IMR-90 (cell line): ENCODE measurements at regions not wholly inside any gene's neighbourhood (a gene's known extent, or its start where the extent isn't known, plus 50 kb on each side); places are given as distances from the start of the nearest gene placed in this dataset.
A peak's percentile ranks its signal among the peaks of the same experiment; 100 is the strongest.

Experiments used
- ATAC-seq: fragments of 200-7000 bp; cut with Tn5 transposase; 2 replicates; pipeline ENCODE4 v1.9.1; 2020; ENCODE audit warnings: low read depth, mild to moderate bottlenecking, moderate library complexity
- BruUV-seq: library from RNA; stranded (reverse); fragments of 400-500 nt; replicated peaks from 2 replicates; lab custom pipeline; 2021; lab: Mats Ljungman, UMichigan
- CTCF ChIA-PET: fragments of 300-600 bp; formaldehyde crosslinking; extraction: SDS; loops from one replicate; lab custom pipeline; 2021; ENCODE audit warnings: antibody characterized with exemption; lab: Yijun Ruan, JAX
- POLR2A ChIA-PET: fragments of 300-600 bp; sonication (Branson Sonifier 250); formaldehyde crosslinking; loops from one replicate; lab custom pipeline; 2022; ENCODE audit warnings: antibody characterized with exemption; ENCODE audit not compliant: unreplicated experiment; lab: Charles Lee
- DNase-seq: peaks from one replicate; pipeline ENCODE4 v3.0.0; 2013
- H2AFZ ChIP-seq: replicated peaks from 2 replicates; pipeline ENCODE3; 2013; ENCODE audit warnings: low read length, mild to moderate bottlenecking; ENCODE audit not compliant: poor library complexity
- H2AK5ac ChIP-seq: 2 replicates; pipeline ENCODE4 v1.6.1; 2013; ENCODE audit warnings: low read depth, low read length, inconsistent platforms
- H2AK9ac ChIP-seq: replicated peaks from 2 replicates; pipeline ENCODE3; 2013; ENCODE audit warnings: mild to moderate bottlenecking, low read depth, low read length, moderate library complexity; ENCODE audit not compliant: poor library complexity
- H2BK120ac ChIP-seq: 2 replicates; pipeline ENCODE4 v1.6.1; 2013; ENCODE audit warnings: low read depth, low read length, inconsistent platforms
- H2BK15ac ChIP-seq: 3 replicates; pipeline ENCODE4 v1.6.1; 2013; ENCODE audit warnings: low read depth, low read length, inconsistent platforms
- H2BK20ac ChIP-seq: 2 replicates; pipeline ENCODE4 v1.6.1; 2013; ENCODE audit warnings: low read depth, mild to moderate bottlenecking, inconsistent platforms, low read length, moderate library complexity
- H2BK5ac ChIP-seq: 2 replicates; pipeline ENCODE4 v1.6.1; 2013; ENCODE audit warnings: mild to moderate bottlenecking, low read depth, low read length, inconsistent platforms; ENCODE audit not compliant: poor library complexity, severe bottlenecking
- H3K14ac ChIP-seq: replicated peaks from 2 replicates; pipeline ENCODE4 v1.6.1; 2013; ENCODE audit warnings: low read depth, low read length, inconsistent platforms
- H3K18ac ChIP-seq: 2 replicates; pipeline ENCODE4 v1.6.1; 2013; ENCODE audit warnings: low read depth, low read length, control low read depth
- H3K23ac ChIP-seq: 2 replicates; pipeline ENCODE4 v1.6.1; 2013; ENCODE audit warnings: low read depth, low read length, inconsistent platforms
- H3K27ac ChIP-seq: 2 replicates; pipeline ENCODE4 v1.5.1; 2013; ENCODE audit warnings: mild to moderate bottlenecking, control low read depth, low read length; ENCODE audit not compliant: insufficient read depth
- H3K27me3 ChIP-seq: 2 replicates; pipeline ENCODE4 v1.6.1; 2013; ENCODE audit warnings: low read length; ENCODE audit not compliant: control insufficient read depth, insufficient read depth
- H3K36me3 ChIP-seq: 2 replicates; pipeline ENCODE4 v1.6.1; 2013; ENCODE audit warnings: low read length, mixed read lengths; ENCODE audit not compliant: control insufficient read depth, insufficient read depth
- H3K4ac ChIP-seq: 2 replicates; pipeline ENCODE4 v1.6.1; 2013; ENCODE audit warnings: low read depth, low read length, inconsistent platforms
- H3K4me1 ChIP-seq: 2 replicates; pipeline ENCODE4 v1.6.1; 2013; ENCODE audit warnings: low read length, mixed read lengths; ENCODE audit not compliant: control insufficient read depth, insufficient read depth
- H3K4me2 ChIP-seq: 2 replicates; pipeline ENCODE4 v1.6.1; 2013; ENCODE audit warnings: low read depth, mild to moderate bottlenecking, control low read depth, low read length, moderate library complexity
- H3K4me3 ChIP-seq: 2 replicates; pipeline ENCODE4 v1.5.1; 2013; ENCODE audit warnings: low read depth, mild to moderate bottlenecking, control low read depth, low read length, moderate library complexity; ENCODE audit not compliant: insufficient read depth
- H3K56ac ChIP-seq: 2 replicates; pipeline ENCODE4 v1.6.1; 2013; ENCODE audit warnings: low read length, inconsistent platforms; ENCODE audit not compliant: insufficient read depth; ENCODE audit errors: extremely low read depth
- H3K79me1 ChIP-seq, 2 experiments: 2 replicates each; pipeline ENCODE4 v1.6.1; 2013; ENCODE audit warnings: low read length in 2 of 2, inconsistent platforms in 1 of 2, low read depth in 1 of 2
- H3K9ac ChIP-seq: 2 replicates; pipeline ENCODE4 v1.6.1; 2013; ENCODE audit warnings: low read depth, low read length, control low read depth
- H3K9me1 ChIP-seq: 2 replicates; pipeline ENCODE4 v1.6.1; 2013; ENCODE audit warnings: low read length, inconsistent platforms; ENCODE audit not compliant: insufficient read depth
- H3K9me3 ChIP-seq: 2 replicates; pipeline ENCODE4 v1.6.1; 2013; ENCODE audit warnings: low read length; ENCODE audit not compliant: control insufficient read depth, insufficient read depth
- H4K20me1 ChIP-seq: 2 replicates; pipeline ENCODE4 v1.6.1; 2013; ENCODE audit warnings: low read length, inconsistent platforms; ENCODE audit not compliant: insufficient read depth
- H4K5ac ChIP-seq: 2 replicates; pipeline ENCODE4 v1.6.1; 2013; ENCODE audit warnings: mild to moderate bottlenecking, low read depth, low read length, control low read depth
- H4K8ac ChIP-seq, 2 experiments: 2 replicates each; pipeline ENCODE4 v1.6.1; 2013; ENCODE audit warnings: low read depth in 2 of 2, low read length in 2 of 2, control low read depth in 1 of 2, inconsistent platforms in 1 of 2
- H4K91ac ChIP-seq: 2 replicates; pipeline ENCODE4 v1.6.1; 2013; ENCODE audit warnings: low read depth, low read length, inconsistent platforms; ENCODE audit not compliant: insufficient read depth
- CHD1 ChIP-seq: IDR thresholded peaks from 2 replicates; pipeline ENCODE4 v1.6.1; 2012; ENCODE audit warnings: low read depth, low read length, improper control_type of control experiment
- RAD21 ChIP-seq: IDR thresholded peaks from 2 replicates; pipeline ENCODE4 v1.6.1; 2012; ENCODE audit warnings: low read length, improper control_type of control experiment
- RFX5 ChIP-seq: IDR thresholded peaks from 2 replicates; pipeline ENCODE4 v1.8.0; 2012; ENCODE audit warnings: low read depth, mild to moderate bottlenecking, low read length, moderate library complexity
- WGBS, 2 experiments: methylation state at CpG; one replicate each; pipeline versions ENCODE4 v1.1.5 to v1.1.7; 2013; ENCODE audit warnings: missing lambda C conversion rate in 2 of 2; ENCODE audit not compliant: insufficient read length in 1 of 2; ENCODE audit errors: extremely low coverage in 2 of 2; 5-methylcytosine and 5-hydroxymethylcytosine counted together
- dilution Hi-C: fragments of 300-500 bp; cut with HindIII; formaldehyde crosslinking; loops from one replicate; pipeline ENCODE4 v1.14.3; 2018; ENCODE audit warnings: low sequenced_read_pairs; ENCODE audit not compliant: unreplicated experiment
- in situ Hi-C: fragments of 300-500 bp; cut with MboI; formaldehyde crosslinking; loops from 3 replicates; pipeline ENCODE4 v1.14.3; 2019; ENCODE audit warnings: low sequenced_read_pairs, inconsistent platforms, mixed read lengths
- intact Hi-C: fragments of 100-400 bp; cut with micrococcal nuclease; formaldehyde crosslinking; loops from 2 replicates; pipeline ENCODE4 v1.10.0; 2022

DNA sequence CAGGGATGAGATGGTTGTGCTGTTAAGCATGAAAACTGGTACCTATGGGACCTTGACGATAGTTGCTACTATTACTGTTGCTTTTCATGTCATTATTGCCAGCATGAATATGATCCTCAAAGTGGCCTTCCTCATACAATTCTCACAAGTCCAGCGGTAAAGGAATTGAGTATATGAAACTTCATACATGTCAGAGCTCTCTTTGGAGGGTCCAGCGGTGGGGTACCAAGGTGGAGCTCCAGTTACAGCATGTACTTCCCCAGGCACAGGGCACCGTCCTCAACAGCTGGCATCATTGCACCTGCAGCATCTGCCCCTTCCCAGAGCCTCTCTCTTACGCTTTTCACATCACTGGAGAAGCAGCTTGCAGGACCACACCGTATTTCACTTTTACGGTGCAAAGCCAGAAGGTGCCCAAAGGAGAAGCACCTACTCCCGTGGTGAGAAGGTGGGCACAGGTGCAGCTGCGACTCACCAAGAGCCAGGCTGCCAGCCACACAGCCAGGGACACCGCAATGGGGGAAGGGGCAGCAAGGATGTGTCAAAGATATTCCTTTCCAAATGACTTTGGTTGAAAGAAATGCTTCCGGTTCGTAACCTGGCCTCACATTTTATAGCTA is 166.4 kb upstream of the IRF2BP2 start:
- no peak overlapping the region for H2BK120ac ChIP-seq
- no peak overlapping the region for H3K4ac ChIP-seq
- H3K56ac ChIP-seq = no peak overlapping the region
- POLR2A ChIA-PET = no interaction called here
- H4K8ac ChIP-seq = no peak overlapping the region
- dilution Hi-C loops (no loop called here), intact Hi-C loops (no loop called here), in situ Hi-C loops (no loop called here)
- WGBS, 2 experiments = 80% methylated on average over 10 of the region's 12 CpGs; no CpG with 5 or more reads in 1 of the 2 experiments
- H3K4me3 ChIP-seq = no peak overlapping the region
- peaks cover 30% of the 10 kb centered on the region for H3K27me3 ChIP-seq
- no peak overlapping the region for H2BK15ac ChIP-seq
- no peak overlapping the region for H3K23ac ChIP-seq
- H3K4me2 ChIP-seq = no peak overlapping the region
- no peak for DNase-seq
- H3K36me3 ChIP-seq = no peaks in the 10 kb centered on the region
- ATAC-seq = no peak
- TF ChIP-seq RAD21 = no peak
- TF ChIP-seq RFX5 = no peak
- TF ChIP-seq CHD1 = no peak
- H3K18ac ChIP-seq = no peak overlapping the region
- H3K4me1 ChIP-seq = peaks cover 7% of the 10 kb centered on the region
- H3K9me3 ChIP-seq = peaks cover 5% of the 10 kb centered on the region; the same call in 1 of the 2 replicates
- CTCF ChIA-PET = interaction anchor here (0.5 kb wide), 1 partner anchor 149 kb away, joined by 3 read pairs; no protein-coding TSS in a partner anchor
- no peak overlapping the region for H3K27ac ChIP-seq
- no peaks in the 10 kb centered on the region for H3K9me1 ChIP-seq
- no peaks in the 10 kb centered on the region; the same call in 1 of the 2 replicates for H4K20me1 ChIP-seq
- H3K9ac ChIP-seq = no peak overlapping the region
- H3K14ac ChIP-seq = no peak overlapping the region
- no peaks in the 10 kb centered on the region for H3K79me1 ChIP-seq
- no peak overlapping the region for H2AK5ac ChIP-seq
- no peak overlapping the region for H2BK5ac ChIP-seq
- peak overlapping the region; percentile 33 for H2AFZ ChIP-seq
- H4K91ac ChIP-seq = no peak overlapping the region
- H4K5ac ChIP-seq = no peak overlapping the region
- BruUV-seq = no TSS peak
- no peak overlapping the region for H2AK9ac ChIP-seq
- H2BK20ac ChIP-seq = no peak overlapping the region
